ENCODE measurements at regions not wholly inside any gene's neighbourhood (a gene's known extent, or its start where the extent isn't known, plus 50 kb on each side); places are given as distances from the start of the nearest gene placed in this dataset.

DNA sequence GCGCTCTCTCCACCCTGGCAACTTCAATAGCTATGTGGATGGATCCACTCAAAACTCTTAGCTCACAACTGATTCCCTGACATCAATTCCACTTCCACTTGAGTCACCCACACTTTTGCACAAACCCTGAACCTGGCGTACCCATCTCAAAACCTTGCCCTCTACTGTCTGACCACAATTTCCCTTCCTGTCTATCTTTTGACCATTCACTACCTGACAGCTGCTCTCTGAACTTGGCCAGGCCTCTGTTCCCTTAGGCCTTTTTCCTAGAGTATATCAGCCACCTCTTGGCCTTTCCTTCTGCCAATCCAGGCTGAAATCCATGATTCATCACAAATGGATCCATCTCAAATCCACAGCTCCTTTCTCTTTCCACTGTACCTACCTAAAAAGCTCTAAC is 106.0 kb downstream of the RPL27A start:
- no peaks in the 10 kb centered on the region for H3K27me3 Mint-ChIP-seq (ENCODE audit: unreplicated experiment)
- no peaks in the 10 kb centered on the region for H3K9me3 Mint-ChIP-seq (ENCODE audit: unreplicated experiment)
- DNase-seq (ENCODE audit: extremely low spot score, unreplicated experiment) = no peak
- no peak overlapping the region for H3K4me3 Mint-ChIP-seq (ENCODE audit: unreplicated experiment)
- H3K36me3 Mint-ChIP-seq (ENCODE audit: unreplicated experiment) = peaks cover 31% of the 10 kb centered on the region
- TF ChIP-seq, protein P1, sequence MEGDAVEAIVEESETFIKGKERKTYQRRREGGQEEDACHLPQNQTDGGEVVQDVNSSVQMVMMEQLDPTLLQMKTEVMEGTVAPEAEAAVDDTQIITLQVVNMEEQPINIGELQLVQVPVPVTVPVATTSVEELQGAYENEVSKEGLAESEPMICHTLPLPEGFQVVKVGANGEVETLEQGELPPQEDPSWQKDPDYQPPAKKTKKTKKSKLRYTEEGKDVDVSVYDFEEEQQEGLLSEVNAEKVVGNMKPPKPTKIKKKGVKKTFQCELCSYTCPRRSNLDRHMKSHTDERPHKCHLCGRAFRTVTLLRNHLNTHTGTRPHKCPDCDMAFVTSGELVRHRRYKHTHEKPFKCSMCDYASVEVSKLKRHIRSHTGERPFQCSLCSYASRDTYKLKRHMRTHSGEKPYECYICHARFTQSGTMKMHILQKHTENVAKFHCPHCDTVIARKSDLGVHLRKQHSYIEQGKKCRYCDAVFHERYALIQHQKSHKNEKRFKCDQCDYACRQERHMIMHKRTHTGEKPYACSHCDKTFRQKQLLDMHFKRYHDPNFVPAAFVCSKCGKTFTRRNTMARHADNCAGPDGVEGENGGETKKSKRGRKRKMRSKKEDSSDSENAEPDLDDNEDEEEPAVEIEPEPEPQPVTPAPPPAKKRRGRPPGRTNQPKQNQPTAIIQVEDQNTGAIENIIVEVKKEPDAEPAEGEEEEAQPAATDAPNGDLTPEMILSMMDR (IDR thresholded peaks at IDR 0.05) = no peak
- peaks cover 25% of the 10 kb centered on the region for H3K4me1 Mint-ChIP-seq (ENCODE audit: unreplicated experiment)
- peak overlapping the region; percentile 1 for H3K27ac Mint-ChIP-seq (ENCODE audit: unreplicated experiment)

DNA sequence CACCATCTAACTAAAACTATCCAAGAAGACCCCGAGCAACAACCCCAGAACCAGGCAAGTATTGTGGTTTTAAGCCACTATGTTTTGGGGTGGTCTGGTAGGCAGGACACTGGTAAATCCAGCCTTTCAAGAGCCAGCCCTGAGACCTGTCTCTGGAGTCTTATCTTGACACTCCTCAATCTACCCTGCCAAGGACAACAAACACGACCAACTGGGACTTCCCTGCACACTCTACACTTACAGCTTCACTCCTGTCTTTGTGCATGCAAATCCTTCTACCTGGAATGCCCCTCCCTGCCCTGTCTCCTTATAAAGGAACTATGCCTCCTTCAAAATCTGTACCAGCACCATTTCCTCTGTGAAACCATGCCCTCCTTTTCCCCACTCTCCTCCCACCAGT is 107.3 kb downstream of the RPL27A start:
- Mint-ChIP-seq H3K36me3 (ENCODE audit: unreplicated experiment) (peaks cover 31% of the 10 kb centered on the region), H3K9me3 (ENCODE audit: unreplicated experiment) (no peaks in the 10 kb centered on the region), H3K27ac (ENCODE audit: unreplicated experiment) (no peak overlapping the region), H3K4me1 (ENCODE audit: unreplicated experiment) (peaks cover 22% of the 10 kb centered on the region), H3K4me3 (ENCODE audit: unreplicated experiment) (no peak overlapping the region), H3K27me3 (ENCODE audit: unreplicated experiment) (no peaks in the 10 kb centered on the region)
- DNase-seq (ENCODE audit: extremely low spot score, unreplicated experiment) = no peak
- TF ChIP-seq, protein P1 (IDR thresholded peaks at IDR 0.05) = no peak

DNA sequence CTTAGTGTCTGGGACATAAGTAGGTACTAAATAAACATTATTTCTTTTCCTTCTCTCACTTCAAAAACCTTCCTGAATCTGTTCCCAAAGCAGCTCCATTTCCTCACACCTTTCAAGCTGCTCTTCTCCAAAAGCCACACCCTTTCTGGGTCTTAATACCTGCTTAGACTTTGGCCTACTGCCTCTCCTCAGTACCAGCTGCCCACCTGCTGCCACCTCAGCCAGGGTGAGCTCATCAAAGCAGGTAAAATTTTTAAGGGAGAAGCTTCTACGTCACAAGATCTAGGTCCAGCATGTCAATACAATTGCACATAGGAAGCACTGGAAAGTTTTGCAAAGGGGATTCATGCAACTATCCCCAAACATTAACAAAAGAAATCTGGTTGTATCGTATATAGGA is 108.4 kb downstream of the RPL27A start:
- Mint-ChIP-seq H3K9me3 (ENCODE audit: unreplicated experiment) (no peaks in the 10 kb centered on the region), H3K36me3 (ENCODE audit: unreplicated experiment) (peaks cover 37% of the 10 kb centered on the region), H3K27me3 (ENCODE audit: unreplicated experiment) (no peaks in the 10 kb centered on the region), H3K4me1 (ENCODE audit: unreplicated experiment) (peaks cover 19% of the 10 kb centered on the region), H3K4me3 (ENCODE audit: unreplicated experiment) (no peak overlapping the region), H3K27ac (ENCODE audit: unreplicated experiment) (no peak overlapping the region)
- TF ChIP-seq, protein P1 (IDR thresholded peaks at IDR 0.05) = no peak
- no peak for DNase-seq (ENCODE audit: extremely low spot score, unreplicated experiment)

DNA sequence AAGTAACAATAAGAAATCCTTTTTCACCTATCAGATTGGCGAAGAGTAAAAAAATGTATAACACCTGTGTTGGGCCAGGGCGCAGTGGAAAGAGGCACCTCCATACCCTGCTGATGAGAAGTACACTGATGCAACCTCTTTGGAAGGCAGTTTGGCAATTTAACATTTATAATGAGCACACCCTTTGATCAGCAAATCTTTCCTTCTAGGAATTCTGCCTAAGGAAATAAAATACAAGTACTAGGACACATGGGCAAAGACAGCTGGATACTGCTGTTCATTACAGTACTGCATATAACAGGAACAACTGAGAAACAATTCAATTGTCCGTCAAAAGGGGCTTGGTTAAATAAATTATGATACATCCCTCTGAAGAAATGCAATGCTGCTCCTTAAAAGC is 110.1 kb downstream of the RPL27A start:
- H3K27me3 Mint-ChIP-seq (ENCODE audit: unreplicated experiment) = no peaks in the 10 kb centered on the region
- no peak for DNase-seq (ENCODE audit: extremely low spot score, unreplicated experiment)
- peaks cover 10% of the 10 kb centered on the region for H3K4me1 Mint-ChIP-seq (ENCODE audit: unreplicated experiment)
- H3K4me3 Mint-ChIP-seq (ENCODE audit: unreplicated experiment) = no peak overlapping the region
- no peaks in the 10 kb centered on the region for H3K9me3 Mint-ChIP-seq (ENCODE audit: unreplicated experiment)
- no peak overlapping the region for H3K27ac Mint-ChIP-seq (ENCODE audit: unreplicated experiment)
- TF ChIP-seq, protein P1 (IDR thresholded peaks at IDR 0.05) = no peak
- H3K36me3 Mint-ChIP-seq (ENCODE audit: unreplicated experiment) = peaks cover 47% of the 10 kb centered on the region

DNA sequence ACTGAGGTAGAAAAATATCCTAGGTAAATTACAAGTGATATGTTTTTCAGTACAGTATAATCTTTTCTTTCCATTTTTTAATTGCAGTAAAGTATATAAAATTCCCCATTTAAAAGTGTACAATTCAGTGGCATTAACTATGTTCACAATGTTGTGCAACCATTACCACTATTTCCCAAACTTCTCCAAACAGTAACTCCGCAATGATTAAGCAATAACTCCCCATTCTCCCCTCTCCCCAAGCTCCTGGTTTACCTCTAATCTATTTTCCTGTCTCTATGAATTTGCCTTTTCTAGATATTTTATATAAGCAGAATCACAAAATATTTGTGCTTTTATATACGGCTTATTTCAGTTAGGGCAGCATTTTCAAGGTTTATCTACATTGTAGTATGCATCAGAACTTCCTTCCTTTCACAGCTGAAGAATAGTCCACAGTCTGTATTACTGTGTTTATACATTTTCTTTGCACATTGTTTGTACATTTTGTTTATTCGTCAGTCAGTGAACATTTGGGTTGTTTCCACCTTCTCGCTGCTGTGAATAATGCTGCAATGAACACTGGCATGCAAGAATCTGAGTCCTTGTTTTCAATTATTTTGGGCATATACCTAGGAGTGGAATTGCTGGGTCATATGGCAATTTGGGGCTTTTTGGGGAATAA is 110.7 kb downstream of the RPL27A start:
- no peak for DNase-seq (ENCODE audit: extremely low spot score, unreplicated experiment)
- Mint-ChIP-seq H3K4me1 (ENCODE audit: unreplicated experiment) (peaks cover 7% of the 10 kb centered on the region), H3K36me3 (ENCODE audit: unreplicated experiment) (peaks cover 49% of the 10 kb centered on the region), H3K4me3 (ENCODE audit: unreplicated experiment) (no peak overlapping the region), H3K27ac (ENCODE audit: unreplicated experiment) (no peak overlapping the region), H3K9me3 (ENCODE audit: unreplicated experiment) (no peaks in the 10 kb centered on the region), H3K27me3 (ENCODE audit: unreplicated experiment) (no peaks in the 10 kb centered on the region)
- TF ChIP-seq, protein P1 (IDR thresholded peaks at IDR 0.05) = no peak

All from osteocyte (in vitro differentiated cells).